Body of pancreas (tissue), 4 donors: ENCODE measurements at regions not wholly inside any gene's neighbourhood (a gene's known extent, or its start where the extent isn't known, plus 50 kb on each side); places are given as distances from the start of the nearest gene placed in this dataset.

Experiments
- CTCF ChIP-seq, 7 experiments: fragments of 450-650 bp in 4 of 7; fragments of 200-600 bp in 3 of 7; sonication (generic) in 3 of 7; IDR thresholded peaks; one replicate each; pipeline ENCODE4 v1.5.1; 2016 to 2019; ENCODE audit warnings: antibody characterized with exemption in 7 of 7
- POLR2A ChIP-seq, 3 donors: fragments of 450-650 bp; IDR thresholded peaks; one replicate each; pipeline ENCODE4 v1.6.1; 2016; ENCODE audit warnings: antibody characterized with exemption in 3 of 3, mild to moderate bottlenecking in 2 of 3

- TF ChIP-seq POLR2A (IDR thresholded peaks at IDR 0.05) (no peak), CTCF (IDR thresholded peaks at IDR 0.05) (no peak)
Observed at GRCh38 chr12:98013560-98013959, 501.8 kb upstream of the TMPO start.
